Upper lobe of right lung (tissue), 1 donor: ENCODE measurements at regions not wholly inside any gene's neighbourhood (a gene's known extent, or its start where the extent isn't known, plus 50 kb on each side); places are given as distances from the start of the nearest gene placed in this dataset.

Experiments used
- ATAC-seq: fragments of 200-7000 bp; cut with Tn5 transposase; one replicate; pipeline ENCODE4 v1.9.1; 2020; ENCODE audit warnings: mild to moderate bottlenecking, moderate library complexity
- DNase-seq: peaks from one replicate; pipeline ENCODE4 v3.0.0-alpha.2; 2020
- H3K27ac ChIP-seq: fragments of 200-600 bp; one replicate; pipeline ENCODE4 v1.8.0; 2022
- H3K27me3 ChIP-seq: fragments of 200-600 bp; one replicate; pipeline ENCODE4 v1.8.0; 2022; ENCODE audit warnings: mild to moderate bottlenecking
- H3K36me3 ChIP-seq: fragments of 200-600 bp; one replicate; pipeline ENCODE4 v1.8.0; 2022
- H3K4me1 ChIP-seq: fragments of 200-600 bp; one replicate; pipeline ENCODE4 v1.8.0; 2022
- H3K4me3 ChIP-seq: fragments of 200-600 bp; one replicate; pipeline ENCODE4 v1.8.0; 2022; ENCODE audit warnings: mild to moderate bottlenecking
- H3K9me3 ChIP-seq: fragments of 200-600 bp; one replicate; pipeline ENCODE4 v1.8.0; 2022
- intact Hi-C: fragments of 100-400 bp; cut with DNase I; formaldehyde crosslinking; loops from one replicate; pipeline ENCODE4 v1.11.0; 2022
- TF ChIP-seq, protein P1 (sequence below): fragments of 200-600 bp; IDR thresholded peaks from one replicate; pipeline ENCODE4 v1.8.0; 2022; ENCODE audit warnings: antibody characterized with exemption
- donor health status: DM: no; HTN: yes; CAD: no; lungs with severe emphysema.

DNA sequence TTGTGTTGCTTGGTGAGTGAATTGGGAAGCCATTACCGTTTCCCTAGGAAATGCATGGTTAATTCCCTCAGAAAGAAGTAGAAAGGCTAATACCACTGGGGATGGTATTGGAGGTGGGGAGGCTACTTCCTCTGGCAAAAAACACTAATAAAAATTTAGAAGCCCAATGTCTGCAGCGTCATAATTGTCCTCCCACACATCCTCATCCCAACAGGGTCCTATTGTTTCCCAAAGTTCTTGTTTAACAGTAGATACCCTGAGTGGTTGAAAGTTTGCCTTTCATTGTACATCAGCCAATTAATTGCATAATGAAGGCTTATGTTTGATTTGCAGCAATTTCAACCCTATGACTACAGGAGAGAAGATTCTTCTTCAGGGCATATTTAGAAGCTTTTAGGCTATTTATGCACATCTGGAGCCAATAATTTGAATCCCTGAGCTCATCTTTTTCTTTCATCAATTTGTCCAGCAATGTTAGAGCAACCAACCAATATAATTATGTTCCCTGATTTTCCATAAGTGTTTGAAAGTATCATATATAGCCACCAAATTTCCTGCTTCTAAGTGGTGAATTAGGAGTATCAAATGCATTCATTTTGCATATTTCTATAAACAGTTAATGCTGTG is 491.0 kb downstream of the SLITRK5 start:
- Histone ChIP-seq H3K36me3 (no peaks in the 10 kb centered on the region), H3K27ac (no peak overlapping the region), H3K4me1 (no peaks in the 10 kb centered on the region), H3K4me3 (no peak overlapping the region), H3K27me3 (no peaks in the 10 kb centered on the region), H3K9me3 (no peaks in the 10 kb centered on the region)
- DNase-seq (no peak), ATAC-seq (no peak)
- intact Hi-C loops: no loop called here
- TF ChIP-seq, protein P1, sequence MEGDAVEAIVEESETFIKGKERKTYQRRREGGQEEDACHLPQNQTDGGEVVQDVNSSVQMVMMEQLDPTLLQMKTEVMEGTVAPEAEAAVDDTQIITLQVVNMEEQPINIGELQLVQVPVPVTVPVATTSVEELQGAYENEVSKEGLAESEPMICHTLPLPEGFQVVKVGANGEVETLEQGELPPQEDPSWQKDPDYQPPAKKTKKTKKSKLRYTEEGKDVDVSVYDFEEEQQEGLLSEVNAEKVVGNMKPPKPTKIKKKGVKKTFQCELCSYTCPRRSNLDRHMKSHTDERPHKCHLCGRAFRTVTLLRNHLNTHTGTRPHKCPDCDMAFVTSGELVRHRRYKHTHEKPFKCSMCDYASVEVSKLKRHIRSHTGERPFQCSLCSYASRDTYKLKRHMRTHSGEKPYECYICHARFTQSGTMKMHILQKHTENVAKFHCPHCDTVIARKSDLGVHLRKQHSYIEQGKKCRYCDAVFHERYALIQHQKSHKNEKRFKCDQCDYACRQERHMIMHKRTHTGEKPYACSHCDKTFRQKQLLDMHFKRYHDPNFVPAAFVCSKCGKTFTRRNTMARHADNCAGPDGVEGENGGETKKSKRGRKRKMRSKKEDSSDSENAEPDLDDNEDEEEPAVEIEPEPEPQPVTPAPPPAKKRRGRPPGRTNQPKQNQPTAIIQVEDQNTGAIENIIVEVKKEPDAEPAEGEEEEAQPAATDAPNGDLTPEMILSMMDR: no peak

DNA sequence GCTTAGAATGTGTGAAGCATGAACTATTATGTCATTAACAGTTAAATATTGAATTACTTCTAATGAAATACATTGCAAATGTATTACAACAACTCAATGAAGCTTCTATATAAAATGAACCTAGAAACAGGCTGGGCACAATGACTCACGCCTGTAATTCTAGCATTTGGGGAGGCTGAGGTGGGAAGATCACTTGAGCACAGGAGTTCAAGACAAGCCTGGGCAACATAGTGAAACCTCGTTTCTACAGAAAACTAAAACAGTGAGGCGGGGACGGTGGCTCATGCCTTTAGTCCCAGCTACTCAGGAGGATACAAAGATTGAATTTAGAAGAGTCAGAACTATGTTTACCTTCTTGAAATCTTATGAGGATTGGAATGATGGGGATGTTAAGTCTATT is 505.1 kb downstream of the SLITRK5 start:
- no peak overlapping the region for H3K27ac ChIP-seq

DNA sequence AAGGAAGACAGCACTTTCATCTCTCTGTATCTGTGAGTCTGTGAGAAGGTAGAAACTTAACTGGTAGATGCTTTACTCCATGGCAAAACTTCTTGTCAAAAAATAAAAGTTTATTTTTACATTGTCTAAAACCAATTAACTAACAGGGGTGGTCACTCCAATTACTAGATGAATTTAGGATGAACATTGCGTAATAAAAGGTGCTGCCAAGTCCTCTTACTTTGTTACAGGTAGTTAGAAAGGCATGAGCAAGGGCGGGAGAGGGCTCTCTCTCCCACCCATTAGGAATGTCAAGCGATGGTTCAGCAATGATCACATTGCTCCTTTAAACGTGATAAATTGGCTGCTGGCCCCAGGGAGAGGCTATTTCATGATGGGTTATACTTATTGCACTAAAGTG is 512.3 kb downstream of the SLITRK5 start:
- Histone ChIP-seq H3K4me1 (no peaks in the 10 kb centered on the region), H3K36me3 (no peaks in the 10 kb centered on the region), H3K4me3 (no peak overlapping the region), H3K9me3 (no peaks in the 10 kb centered on the region), H3K27me3 (no peaks in the 10 kb centered on the region), H3K27ac (no peak overlapping the region)
- ATAC-seq (no peak), DNase-seq (no peak)
- TF ChIP-seq, protein P1: no peak
- intact Hi-C loops: no loop called here

More for the DNA sequence above, 505.1 kb downstream of the SLITRK5 start:
- ATAC-seq: no peak
- no peak overlapping the region for H3K4me3 ChIP-seq
- no peaks in the 10 kb centered on the region for H3K36me3 ChIP-seq
- no peaks in the 10 kb centered on the region for H3K4me1 ChIP-seq
- DNase-seq: no peak
- intact Hi-C loops: no loop called here
- H3K9me3 ChIP-seq: no peaks in the 10 kb centered on the region
- TF ChIP-seq, protein P1: no peak
- H3K27me3 ChIP-seq: no peaks in the 10 kb centered on the region

DNA sequence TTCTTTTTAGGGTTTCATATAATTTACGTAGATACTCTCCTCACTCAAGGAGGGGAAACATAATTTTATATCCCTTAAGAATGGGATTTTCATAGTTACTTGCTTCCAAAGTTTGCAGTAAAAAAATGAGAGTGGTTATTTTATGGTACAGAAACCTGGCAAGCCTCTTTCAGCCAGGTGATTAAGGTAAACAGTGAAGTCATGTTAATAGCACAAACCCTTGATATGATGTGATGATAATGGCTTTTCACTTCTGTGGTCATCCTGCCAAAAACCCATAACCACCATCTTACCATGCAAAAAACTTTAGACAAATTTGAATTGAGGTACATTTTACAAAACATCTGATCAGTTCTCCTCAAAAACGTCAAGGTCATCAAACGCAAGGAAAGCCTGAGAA is 517.8 kb downstream of the SLITRK5 start:
- Histone ChIP-seq H3K27ac (no peak overlapping the region), H3K27me3 (no peaks in the 10 kb centered on the region), H3K4me1 (no peaks in the 10 kb centered on the region), H3K36me3 (no peaks in the 10 kb centered on the region), H3K4me3 (no peak overlapping the region), H3K9me3 (no peaks in the 10 kb centered on the region)
- intact Hi-C loops: no loop called here
- DNase-seq: no peak
- no peak for ATAC-seq
- TF ChIP-seq, protein P1: no peak

DNA sequence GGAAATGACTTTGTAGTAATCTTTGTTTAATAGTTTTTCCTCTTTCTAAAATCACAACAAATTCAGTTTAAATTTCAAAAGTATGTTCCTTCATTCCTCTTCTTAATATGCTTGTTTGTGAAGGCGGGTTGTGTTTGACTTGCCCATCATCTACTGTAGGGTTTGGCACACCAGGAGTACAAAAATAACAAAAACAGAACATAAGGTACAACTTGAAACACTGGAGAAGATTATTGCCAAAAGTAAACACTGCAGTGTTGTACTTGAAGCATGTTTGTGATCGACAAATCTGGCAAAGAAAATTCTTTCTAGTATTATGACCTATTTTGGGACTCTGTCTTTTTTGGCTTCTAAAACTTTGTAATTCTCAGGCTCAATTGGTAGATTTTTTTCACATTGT is 518.6 kb downstream of the SLITRK5 start:
- TF ChIP-seq, protein P1: no peak
- no peaks in the 10 kb centered on the region for H3K4me1 ChIP-seq
- H3K9me3 ChIP-seq: no peaks in the 10 kb centered on the region
- intact Hi-C loops: no loop called here
- DNase-seq (no peak), ATAC-seq (peak; percentile 80)
- H3K27ac ChIP-seq: no peak overlapping the region
- no peaks in the 10 kb centered on the region for H3K36me3 ChIP-seq
- H3K27me3 ChIP-seq: no peaks in the 10 kb centered on the region
- H3K4me3 ChIP-seq: no peak overlapping the region

DNA sequence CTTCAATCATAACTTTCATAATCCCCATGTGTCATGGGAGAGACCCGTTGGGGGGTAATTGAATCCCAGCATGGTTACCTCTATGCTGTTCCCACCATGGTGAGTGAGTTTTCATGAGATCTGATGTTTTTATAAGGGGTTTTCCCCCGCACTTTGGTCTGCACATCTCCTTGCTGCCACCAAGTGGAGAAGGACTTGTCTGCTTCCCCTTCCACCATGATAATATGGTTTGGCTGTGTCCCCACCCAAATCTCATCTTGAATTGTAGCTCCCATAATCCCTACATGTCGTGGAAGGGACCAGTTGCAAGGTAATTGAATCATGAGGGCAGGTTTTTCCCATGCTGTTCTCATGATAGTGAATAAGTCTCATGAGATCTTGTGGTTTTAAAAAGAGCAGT is 524.9 kb downstream of the SLITRK5 start:
- TF ChIP-seq, protein P1: no peak
- no peak for DNase-seq
- intact Hi-C loops: no loop called here
- Histone ChIP-seq H3K27me3 (no peaks in the 10 kb centered on the region), H3K36me3 (no peaks in the 10 kb centered on the region), H3K4me1 (no peaks in the 10 kb centered on the region), H3K9me3 (no peaks in the 10 kb centered on the region), H3K4me3 (no peak overlapping the region), H3K27ac (no peak overlapping the region)
- no peak for ATAC-seq
